ENCODE measurements at regions not wholly inside any gene's neighbourhood (a gene's known extent, or its start where the extent isn't known, plus 50 kb on each side); places are given as distances from the start of the nearest gene placed in this dataset.

DNA sequence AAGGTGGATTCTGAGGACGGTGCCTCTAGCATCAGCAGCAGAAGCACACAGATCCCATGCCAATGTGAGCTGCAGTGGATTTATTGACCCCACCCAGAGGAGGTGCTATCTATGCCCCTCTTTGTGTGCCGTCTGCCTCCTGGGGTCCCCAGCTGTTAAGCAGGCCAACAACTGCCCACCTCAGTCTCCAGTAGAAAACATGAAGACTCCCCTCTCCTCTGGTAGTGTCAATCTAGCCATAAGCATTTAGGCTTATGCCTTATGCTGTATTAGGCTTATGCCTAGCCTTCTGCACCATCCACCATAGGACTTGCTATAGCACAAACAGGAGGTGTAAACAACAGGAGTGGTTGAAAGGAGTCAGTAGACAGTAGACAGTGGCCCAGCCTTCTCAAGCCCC, 417.9 kb upstream of the C16orf82 start:
- BruUV-seq (replicated peaks) = no TSS peak
- no peak for FAIRE-seq
- H3K9ac ChIP-seq (ENCODE audit: insufficient read depth in 1 of 2, low read depth in 2 of 2, low read length in 2 of 2) = no peak overlapping the region
- H3K9me1 ChIP-seq (ENCODE audit: control insufficient read depth, insufficient read depth, low read length) = no peaks in the 10 kb centered on the region
- H3K27me3 ChIP-seq (ENCODE audit: control insufficient read depth in 2 of 2, insufficient read depth in 2 of 2, low read length in 2 of 2) = no peaks in the 10 kb centered on the region; a peak in 1 of 5 replicates
- TF ChIP-seq ZNF444 (CRISPR knock-in tag; IDR thresholded peaks at IDR 0.05) (no peak), ZNF232 (CRISPR knock-in tag; IDR thresholded peaks at IDR 0.05) (no peak), STAT5B (CRISPR knock-in tag; IDR thresholded peaks at IDR 0.05) (no peak), GTF2A2 (tag; IDR thresholded peaks at IDR 0.05) (no peak), ZSCAN32 (CRISPR knock-in tag; IDR thresholded peaks at IDR 0.05) (no peak), ZBTB7A (IDR thresholded peaks at IDR 0.05; ENCODE audit: borderline replicate concordance, control insufficient read depth, low read depth, low read length) (no peak)
- TF ChIP-seq, protein P1, sequence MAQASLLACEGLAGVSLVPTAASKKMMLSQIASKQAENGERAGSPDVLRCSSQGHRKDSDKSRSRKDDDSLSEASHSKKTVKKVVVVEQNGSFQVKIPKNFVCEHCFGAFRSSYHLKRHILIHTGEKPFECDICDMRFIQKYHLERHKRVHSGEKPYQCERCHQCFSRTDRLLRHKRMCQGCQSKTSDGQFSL (CRISPR knock-in tag; IDR thresholded peaks at IDR 0.05) = no peak
- TF ChIP-seq, protein P1 (tag; IDR thresholded peaks at IDR 0.05) = no peak
- H3K27ac ChIP-seq (ENCODE audit: extremely low read depth, low read depth, low read length) = no peak overlapping the region
- in situ Hi-C loops (cut with MboI) = no loop called here
- H4K20me1 ChIP-seq (replicated peaks; ENCODE audit: control insufficient read depth, insufficient read depth, low read length) = no peaks in the 10 kb centered on the region
- H3K4me2 ChIP-seq (ENCODE audit: insufficient read depth, low read length) = no peak overlapping the region
- 8% methylated on average over 2 of the region's 2 CpGs for WGBS (ENCODE audit: insufficient coverage, low coverage, missing lambda C conversion rate)
- H3K4me3 ChIP-seq = no peak overlapping the region
- H3K36me3 ChIP-seq (ENCODE audit: control insufficient read depth, insufficient read depth, low read length) = no peaks in the 10 kb centered on the region
- intact Hi-C loops (cut with micrococcal nuclease) = no loop called here
- DNase-seq (ENCODE audit: extremely low read depth in 1 of 4, low spot score in 3 of 4) = no peak
- ATAC-seq = no peak
- CTCF ChIA-PET (ENCODE audit: low intra/inter-chr PET ratio) = no interaction called here
- H2AFZ ChIP-seq (ENCODE audit: low read depth, low read length) = no peak overlapping the region
- no peaks in the 10 kb centered on the region for H3K79me2 ChIP-seq (ENCODE audit: control insufficient read depth, insufficient read depth, low read length)
- POLR2A ChIA-PET = interaction anchor here (0.6 kb wide), 1 partner anchor 778 kb away, joined by 7 read pairs; no protein-coding TSS in a partner anchor
- H3K9me3 ChIP-seq (replicated peaks; ENCODE audit: control insufficient read depth, insufficient read depth, low read depth, low read length) = no peaks in the 10 kb centered on the region
- H3K4me1 ChIP-seq (replicated peaks in 1 of 2; ENCODE audit: control insufficient read depth in 2 of 2, insufficient read depth in 2 of 2, low read length in 2 of 2) = no peaks in the 10 kb centered on the region
